B cell (primary cell): ENCODE measurements at regions not wholly inside any gene's neighbourhood (a gene's known extent, or its start where the extent isn't known, plus 50 kb on each side); places are given as distances from the start of the nearest gene placed in this dataset.

Experiments
- ATAC-seq: fragments of 200-7000 bp; cut with Tn5 transposase; one replicate; pipeline ENCODE4 v1.10.0; 2021; ENCODE audit warnings: low read depth, mild to moderate bottlenecking, moderate number of reproducible peaks, moderate library complexity
- CTCF ChIA-PET: fragments of 350-600 bp; sonication (Branson Sonifier 250); formaldehyde crosslinking; loops from one replicate; lab custom pipeline; 2021; ENCODE audit warnings: antibody characterized with exemption, inconsistent platforms; lab: Charles Lee
- POLR2A ChIA-PET: fragments of 350-600 bp; sonication (Branson Sonifier 250); formaldehyde crosslinking; loops from one replicate; lab custom pipeline; 2021; ENCODE audit warnings: antibody characterized with exemption; lab: Charles Lee
- DNase-seq: peaks from one replicate; pipeline ENCODE4 v3.0.0; 2013
- H2AFZ ChIP-seq: 2 replicates; pipeline ENCODE4 v1.6.1; 2012; ENCODE audit warnings: mild to moderate bottlenecking, low read depth, low read length; ENCODE audit not compliant: insufficient read depth, poor library complexity, severe bottlenecking
- H3K27ac ChIP-seq, 2 donors: 1 replicate in 1 of 2; 2 replicates in 1 of 2; pipeline ENCODE4 v1.5.1; 2012 to 2013; ENCODE audit warnings: low read length in 2 of 2, mild to moderate bottlenecking in 2 of 2, moderate library complexity in 1 of 2
- H3K27me3 ChIP-seq, 4 experiments: fragments of 200-600 bp in 1 of 4; sonication (generic) in 1 of 4; replicated peaks in 1 of 4; 1 replicate in 2 of 4; 2 replicates in 2 of 4; pipeline versions ENCODE4 v1.6.1 to v1.7.0; 2013 to 2016; ENCODE audit warnings: low read length in 3 of 4, mild to moderate bottlenecking in 2 of 4, mixed read lengths in 1 of 4, moderate library complexity in 1 of 4; ENCODE audit not compliant: insufficient read depth in 4 of 4, control insufficient read depth in 3 of 4; ENCODE audit errors: control extremely low read depth in 1 of 4
- H3K36me3 ChIP-seq, 2 experiments: replicated peaks in 1 of 2; 1 replicate in 1 of 2; 2 replicates in 1 of 2; pipeline versions ENCODE4 v1.6.1 to v1.7.1; 2013; ENCODE audit warnings: low read length in 1 of 2; ENCODE audit not compliant: insufficient read depth in 2 of 2, control insufficient read depth in 1 of 2; ENCODE audit errors: control extremely low read depth in 1 of 2, extremely low read depth in 1 of 2
- H3K4me1 ChIP-seq, 2 donors: fragments of 200-600 bp in 1 of 2; sonication (generic) in 1 of 2; 1 replicate in 1 of 2; 2 replicates in 1 of 2; pipeline versions ENCODE4 v1.5.1 to v1.6.1; 2013 to 2017; ENCODE audit warnings: low read length in 2 of 2; ENCODE audit not compliant: control insufficient read depth in 2 of 2, insufficient read depth in 2 of 2
- H3K4me2 ChIP-seq: replicated peaks from 2 replicates; pipeline ENCODE3; 2012; ENCODE audit warnings: mild to moderate bottlenecking, low read depth, low read length; ENCODE audit not compliant: poor library complexity, severe bottlenecking
- H3K4me3 ChIP-seq, 5 experiments: fragments of 200-600 bp in 1 of 5; sonication (generic) in 1 of 5; 1 replicate in 3 of 5; 2 replicates in 2 of 5; pipeline versions ENCODE4 v1.5.1 to v1.7.0; 2011 to 2016; ENCODE audit warnings: low read length in 4 of 5, mild to moderate bottlenecking in 4 of 5, low read depth in 2 of 5, control low read depth in 1 of 5, moderate library complexity in 1 of 5; ENCODE audit not compliant: insufficient read depth in 1 of 5; ENCODE audit errors: control extremely low read depth in 1 of 5, extremely low read depth in 1 of 5
- H3K79me2 ChIP-seq: fragments of 200-600 bp; sonication (generic); one replicate; pipeline ENCODE4 v1.6.0; 2016; ENCODE audit warnings: low read length; ENCODE audit not compliant: control insufficient read depth, insufficient read depth
- H3K9ac ChIP-seq: fragments of 200-600 bp; sonication (generic); 2 replicates; pipeline ENCODE4 v1.6.1; 2017; ENCODE audit warnings: mild to moderate bottlenecking, low read length, moderate library complexity
- H3K9me3 ChIP-seq, 3 donors: one replicate each; pipeline versions ENCODE4 v1.6.1 to v1.7.1; 2013; ENCODE audit warnings: low read length in 2 of 3; ENCODE audit not compliant: control insufficient read depth in 2 of 3, insufficient read depth in 1 of 3; ENCODE audit errors: control extremely low read depth in 1 of 3
- H4K20me1 ChIP-seq: 2 replicates; pipeline ENCODE4 v1.6.0; 2012; ENCODE audit warnings: mild to moderate bottlenecking, low read length; ENCODE audit not compliant: insufficient read depth, control insufficient read depth, poor library complexity, severe bottlenecking
- H3K27ac Mint-ChIP-seq: one replicate; pipeline ENCODE4 v1.8.0; 2021; ENCODE audit warnings: mixed read lengths
- H3K27me3 Mint-ChIP-seq: one replicate; pipeline ENCODE4 v1.8.0; 2021; ENCODE audit warnings: mixed read lengths
- H3K4me1 Mint-ChIP-seq: one replicate; pipeline ENCODE4 v1.8.0; 2021; ENCODE audit warnings: mixed read lengths
- H3K4me3 Mint-ChIP-seq: one replicate; pipeline ENCODE4 v1.8.0; 2021; ENCODE audit warnings: mixed read lengths
- H3K9me3 Mint-ChIP-seq: one replicate; pipeline ENCODE4 v1.8.0; 2022; ENCODE audit warnings: mixed read lengths; ENCODE audit not compliant: insufficient read depth
- EZH2 ChIP-seq: IDR thresholded peaks from 2 replicates; pipeline ENCODE4 v1.6.1; 2012; ENCODE audit warnings: borderline replicate concordance, low read depth, mild to moderate bottlenecking, moderate library complexity, low read length; ENCODE audit not compliant: insufficient read depth, poor library complexity, severe bottlenecking
- WGBS: methylation state at CpG from one replicate; pipeline ENCODE4 v1.1.5; 2013; ENCODE audit warnings: missing lambda C conversion rate; ENCODE audit not compliant: insufficient coverage; 5-methylcytosine and 5-hydroxymethylcytosine counted together
- intact Hi-C: fragments of 100-400 bp; cut with micrococcal nuclease; formaldehyde crosslinking; loops from one replicate; pipeline ENCODE4 v1.10.0; 2022
- TF ChIP-seq, protein P1 (sequence below): fragments of 200-600 bp; IDR thresholded peaks from one replicate; pipeline ENCODE4 v1.8.0; 2022; ENCODE audit warnings: antibody characterized with exemption, mild to moderate bottlenecking

DNA sequence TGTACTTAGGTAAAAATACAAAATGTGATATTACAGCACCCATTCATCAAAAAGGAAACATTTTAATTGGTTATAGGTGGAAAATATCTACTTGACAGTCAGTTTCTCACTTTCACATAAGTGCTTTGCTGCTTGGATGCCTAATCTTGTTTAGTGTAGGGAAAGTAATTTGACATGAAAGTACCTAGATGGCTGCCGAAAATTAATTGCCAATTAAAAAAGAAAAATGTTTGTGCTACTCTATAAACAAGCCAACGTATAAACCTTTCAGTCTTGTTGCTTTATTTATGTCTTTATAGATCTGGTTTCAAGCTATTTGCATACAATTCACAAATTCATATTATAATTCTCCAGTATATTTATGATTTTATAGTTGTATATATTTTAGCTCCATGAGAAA, 729.9 kb downstream of the DACH1 start:
- no peaks in the 10 kb centered on the region for H3K9me3 Mint-ChIP-seq
- H3K4me1 Mint-ChIP-seq, result no peaks in the 10 kb centered on the region

DNA sequence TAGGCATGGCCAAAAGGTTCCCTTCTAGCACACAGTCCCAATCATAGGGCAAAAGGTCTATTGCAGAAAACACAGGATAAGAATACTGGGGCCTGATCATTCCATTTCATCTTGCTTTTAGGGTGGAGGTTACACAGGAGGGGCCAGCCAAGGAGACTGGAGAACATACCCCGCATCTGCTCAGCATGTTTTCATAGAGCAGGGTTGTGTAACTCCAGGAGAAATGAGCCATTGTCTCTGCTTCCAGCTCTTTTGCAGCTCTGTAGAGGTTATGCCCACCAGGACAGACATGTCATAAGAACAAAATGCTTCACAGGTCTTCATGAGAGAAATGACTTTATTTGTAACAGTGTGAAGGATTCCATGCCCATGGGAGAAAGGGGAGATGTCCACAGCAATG, 742.8 kb downstream of the DACH1 start:
- 71% methylated on average over 1 of the region's 1 CpG for WGBS
- Mint-ChIP-seq H3K27ac (no peak overlapping the region), H3K4me1 (no peaks in the 10 kb centered on the region), H3K27me3 (no peaks in the 10 kb centered on the region), H3K4me3 (no peak overlapping the region), H3K9me3 (peaks cover 3% of the 10 kb centered on the region)
- no peak overlapping the region for H3K4me2 ChIP-seq
- H3K79me2 ChIP-seq, result no peaks in the 10 kb centered on the region
- no peak overlapping the region for H3K4me3 ChIP-seq
- intact Hi-C loops, result no loop called here
- no peak overlapping the region for H3K27ac ChIP-seq
- ChIA-PET POLR2A (no interaction called here), CTCF (no interaction called here)
- no peaks in the 10 kb centered on the region for H3K27me3 ChIP-seq
- DNase-seq (no peak), ATAC-seq (no peak)
- no peaks in the 10 kb centered on the region for H3K9me3 ChIP-seq
- TF ChIP-seq EZH2, result no peak
- TF ChIP-seq, protein P1, sequence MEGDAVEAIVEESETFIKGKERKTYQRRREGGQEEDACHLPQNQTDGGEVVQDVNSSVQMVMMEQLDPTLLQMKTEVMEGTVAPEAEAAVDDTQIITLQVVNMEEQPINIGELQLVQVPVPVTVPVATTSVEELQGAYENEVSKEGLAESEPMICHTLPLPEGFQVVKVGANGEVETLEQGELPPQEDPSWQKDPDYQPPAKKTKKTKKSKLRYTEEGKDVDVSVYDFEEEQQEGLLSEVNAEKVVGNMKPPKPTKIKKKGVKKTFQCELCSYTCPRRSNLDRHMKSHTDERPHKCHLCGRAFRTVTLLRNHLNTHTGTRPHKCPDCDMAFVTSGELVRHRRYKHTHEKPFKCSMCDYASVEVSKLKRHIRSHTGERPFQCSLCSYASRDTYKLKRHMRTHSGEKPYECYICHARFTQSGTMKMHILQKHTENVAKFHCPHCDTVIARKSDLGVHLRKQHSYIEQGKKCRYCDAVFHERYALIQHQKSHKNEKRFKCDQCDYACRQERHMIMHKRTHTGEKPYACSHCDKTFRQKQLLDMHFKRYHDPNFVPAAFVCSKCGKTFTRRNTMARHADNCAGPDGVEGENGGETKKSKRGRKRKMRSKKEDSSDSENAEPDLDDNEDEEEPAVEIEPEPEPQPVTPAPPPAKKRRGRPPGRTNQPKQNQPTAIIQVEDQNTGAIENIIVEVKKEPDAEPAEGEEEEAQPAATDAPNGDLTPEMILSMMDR, result no peak
- no peaks in the 10 kb centered on the region for H3K4me1 ChIP-seq
- no peaks in the 10 kb centered on the region for H4K20me1 ChIP-seq
- no peaks in the 10 kb centered on the region for H3K36me3 ChIP-seq
- no peak overlapping the region for H3K9ac ChIP-seq
- no peak overlapping the region for H2AFZ ChIP-seq

More for the DNA sequence above, 729.9 kb downstream of the DACH1 start:
- H3K4me1 ChIP-seq, result no peaks in the 10 kb centered on the region
- no peaks in the 10 kb centered on the region for H4K20me1 ChIP-seq
- TF ChIP-seq EZH2, result no peak
- TF ChIP-seq, protein P1, result no peak
- H3K27me3 Mint-ChIP-seq, result no peaks in the 10 kb centered on the region
- no peak overlapping the region for H3K27ac Mint-ChIP-seq
- no peaks in the 10 kb centered on the region for H3K79me2 ChIP-seq
- H3K27ac ChIP-seq, result no peak overlapping the region
- intact Hi-C loops, result no loop called here
- ChIA-PET CTCF (no interaction called here), POLR2A (no interaction called here)
- H2AFZ ChIP-seq, result no peak overlapping the region
- no peak overlapping the region for H3K4me3 ChIP-seq
- H3K4me3 Mint-ChIP-seq, result no peak overlapping the region
- no peaks in the 10 kb centered on the region for H3K9me3 ChIP-seq
- H3K4me2 ChIP-seq, result no peak overlapping the region
- no peaks in the 10 kb centered on the region for H3K36me3 ChIP-seq
- ATAC-seq, result no peak
- no peak overlapping the region for H3K9ac ChIP-seq
- H3K27me3 ChIP-seq, result no peaks in the 10 kb centered on the region
- DNase-seq, result no peak
- no CpG with 5 or more reads among the region's 2 CpGs for WGBS
